Sigmoid colon (tissue), 6 donors: ENCODE measurements at regions not wholly inside any gene's neighbourhood (a gene's known extent, or its start where the extent isn't known, plus 50 kb on each side); places are given as distances from the start of the nearest gene placed in this dataset.

Experiments used
- DNase-seq: peaks from one replicate; pipeline ENCODE4 v3.0.0-alpha.2; 2019
- H3K27ac ChIP-seq, 4 donors: fragments of 200-600 bp; sonication (generic); one replicate each; pipeline ENCODE4 v1.5.1; 2016 to 2019; ENCODE audit warnings: mild to moderate bottlenecking in 1 of 4
- H3K27me3 ChIP-seq, 3 donors: fragments of 200-600 bp; sonication (generic); one replicate each; pipeline ENCODE4 v1.5.1; 2019; ENCODE audit warnings: mild to moderate bottlenecking in 1 of 3
- H3K36me3 ChIP-seq, 4 donors: fragments of 200-600 bp; sonication (generic); one replicate each; pipeline ENCODE4 v1.5.1; 2016 to 2019
- H3K4me1 ChIP-seq, 4 donors: fragments of 200-600 bp; sonication (generic); one replicate each; pipeline ENCODE4 v1.5.1; 2017 to 2019
- H3K4me3 ChIP-seq, 4 donors: fragments of 200-600 bp; sonication (generic); one replicate each; pipeline ENCODE4 v1.5.1; 2017 to 2019; ENCODE audit warnings: mild to moderate bottlenecking in 2 of 4, moderate library complexity in 1 of 4
- H3K9me3 ChIP-seq, 4 donors: fragments of 200-600 bp in 3 of 4; sonication (generic) in 3 of 4; one replicate each; pipeline versions ENCODE4 v1.5.1 to v1.6.1; 2013 to 2019
- EP300 ChIP-seq, 4 donors: sonication (generic); formaldehyde crosslinking; IDR thresholded peaks; one replicate each; pipeline ENCODE4 v1.6.1; 2017; ENCODE audit warnings: antibody characterized with exemption in 4 of 4
- POLR2A ChIP-seq, 2 donors: fragments of 450-650 bp; IDR thresholded peaks; one replicate each; pipeline ENCODE4 v1.6.1; 2016; ENCODE audit warnings: antibody characterized with exemption in 2 of 2, mild to moderate bottlenecking in 2 of 2, moderate library complexity in 2 of 2
- POLR2AphosphoS5 ChIP-seq, 4 donors: sonication (generic); formaldehyde crosslinking; IDR thresholded peaks; one replicate each; pipeline ENCODE4 v1.6.1; 2017; ENCODE audit warnings: antibody characterized with exemption in 4 of 4
- WGBS, 2 donors: extraction: QIAGEN DNeasy Blood & Tissue Kit; methylation state at CpG; one replicate each; pipeline ENCODE4 v1.1.7; 2013; 5-methylcytosine and 5-hydroxymethylcytosine counted together
- intact Hi-C: fragments of 100-400 bp; cut with DNase I; formaldehyde crosslinking; loops from one replicate; pipeline ENCODE4 v1.15.1; 2023
- TF ChIP-seq, protein P1 (sequence below), 4 experiments: fragments of 450-650 bp in 3 of 4; fragments of 200-600 bp in 1 of 4; IDR thresholded peaks; one replicate each; pipeline ENCODE4 v1.5.1; 2016 to 2019; ENCODE audit warnings: antibody characterized with exemption in 4 of 4, mild to moderate bottlenecking in 3 of 4, moderate library complexity in 2 of 4
- donor health status: healthy with polysubstance abuse.
- donor health status: healthy.

GRCh38 chr1:56019922-56020321 is 559.4 kb downstream of the PLPP3 start:
- Histone ChIP-seq H3K4me3 (no peak overlapping the region), H3K27me3 (no peaks in the 10 kb centered on the region), H3K36me3 (no peaks in the 10 kb centered on the region), H3K9me3 (peaks cover 0 to 3% (median 0%) of the 10 kb centered on the region in 4 donors), H3K27ac (no peak overlapping the region), H3K4me1 (no peaks in the 10 kb centered on the region)
- no peak for TF ChIP-seq POLR2A (IDR thresholded peaks at IDR 0.05)
- no peak for TF ChIP-seq POLR2AphosphoS5 (IDR thresholded peaks at IDR 0.05)
- TF ChIP-seq, protein P1, sequence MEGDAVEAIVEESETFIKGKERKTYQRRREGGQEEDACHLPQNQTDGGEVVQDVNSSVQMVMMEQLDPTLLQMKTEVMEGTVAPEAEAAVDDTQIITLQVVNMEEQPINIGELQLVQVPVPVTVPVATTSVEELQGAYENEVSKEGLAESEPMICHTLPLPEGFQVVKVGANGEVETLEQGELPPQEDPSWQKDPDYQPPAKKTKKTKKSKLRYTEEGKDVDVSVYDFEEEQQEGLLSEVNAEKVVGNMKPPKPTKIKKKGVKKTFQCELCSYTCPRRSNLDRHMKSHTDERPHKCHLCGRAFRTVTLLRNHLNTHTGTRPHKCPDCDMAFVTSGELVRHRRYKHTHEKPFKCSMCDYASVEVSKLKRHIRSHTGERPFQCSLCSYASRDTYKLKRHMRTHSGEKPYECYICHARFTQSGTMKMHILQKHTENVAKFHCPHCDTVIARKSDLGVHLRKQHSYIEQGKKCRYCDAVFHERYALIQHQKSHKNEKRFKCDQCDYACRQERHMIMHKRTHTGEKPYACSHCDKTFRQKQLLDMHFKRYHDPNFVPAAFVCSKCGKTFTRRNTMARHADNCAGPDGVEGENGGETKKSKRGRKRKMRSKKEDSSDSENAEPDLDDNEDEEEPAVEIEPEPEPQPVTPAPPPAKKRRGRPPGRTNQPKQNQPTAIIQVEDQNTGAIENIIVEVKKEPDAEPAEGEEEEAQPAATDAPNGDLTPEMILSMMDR (IDR thresholded peaks at IDR 0.05), result no peak
- no peak for TF ChIP-seq EP300 (IDR thresholded peaks at IDR 0.05)
- 91 to 92% methylated on average over 2 of the region's 2 CpGs for WGBS, 2 donors
- DNase-seq, result no peak
- intact Hi-C loops, result no loop called here

DNA sequence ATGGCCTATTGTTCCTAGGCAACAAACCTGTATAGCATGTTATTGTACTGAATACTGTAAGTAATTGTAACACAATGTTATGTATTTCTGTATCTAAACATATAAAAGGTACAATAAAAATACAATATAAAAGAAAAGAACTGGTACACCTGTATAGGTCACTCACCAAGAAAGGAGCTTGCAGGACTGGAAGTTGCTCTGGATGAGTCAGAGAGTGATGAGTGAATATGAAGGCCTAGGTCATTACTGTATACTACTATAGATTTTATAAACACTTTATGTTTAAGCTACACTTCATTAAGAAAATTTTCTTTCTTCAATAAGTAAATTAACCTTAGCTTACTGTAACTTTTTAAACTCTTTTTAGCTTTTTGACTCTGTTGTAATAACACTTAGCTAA is 559.9 kb downstream of the PLPP3 start:
- no peak overlapping the region for H3K4me3 ChIP-seq
- intact Hi-C loops, result no loop called here
- no peak for DNase-seq

DNA sequence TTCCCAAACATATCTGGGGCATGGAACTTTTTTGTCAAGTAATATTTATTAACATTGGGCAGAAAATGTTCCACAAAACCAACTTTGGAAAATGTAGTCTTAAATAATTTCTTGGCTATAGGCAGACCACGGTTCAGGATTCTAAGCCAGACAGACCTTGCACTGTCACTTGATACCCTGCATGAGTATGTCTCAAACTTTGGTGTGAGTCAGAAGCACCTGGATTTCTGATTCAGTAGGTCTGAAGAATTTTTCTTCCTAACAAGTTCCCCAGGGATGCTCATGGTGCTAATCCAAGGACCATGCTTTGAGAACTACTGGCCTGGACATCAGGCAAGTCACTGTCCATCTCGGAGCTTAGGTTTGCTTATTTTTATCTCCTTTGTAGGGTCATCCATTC is 562.0 kb downstream of the PLPP3 start:
- TF ChIP-seq, protein P1 (IDR thresholded peaks at IDR 0.05), result no peak
- TF ChIP-seq EP300 (IDR thresholded peaks at IDR 0.05) (no peak), POLR2A (IDR thresholded peaks at IDR 0.05) (no peak), POLR2AphosphoS5 (IDR thresholded peaks at IDR 0.05) (no peak)
- no peak for DNase-seq
- Histone ChIP-seq H3K27me3 (no peaks in the 10 kb centered on the region), H3K4me3 (no peak overlapping the region), H3K27ac (no peak overlapping the region), H3K36me3 (no peaks in the 10 kb centered on the region), H3K9me3 (peaks cover 0 to 3% (median 0%) of the 10 kb centered on the region in 4 donors), H3K4me1 (no peaks in the 10 kb centered on the region)
- 76 to 88% methylated on average over 2 of the region's 2 CpGs for WGBS, 2 donors
- intact Hi-C loops, result no loop called here

More for the DNA sequence above, 559.9 kb downstream of the PLPP3 start:
- H3K36me3 ChIP-seq, result no peaks in the 10 kb centered on the region
- no peaks in the 10 kb centered on the region for H3K27me3 ChIP-seq
- TF ChIP-seq EP300 (IDR thresholded peaks at IDR 0.05), result no peak
- TF ChIP-seq POLR2AphosphoS5 (IDR thresholded peaks at IDR 0.05), result no peak
- TF ChIP-seq POLR2A (IDR thresholded peaks at IDR 0.05), result no peak
- TF ChIP-seq, protein P1 (IDR thresholded peaks at IDR 0.05), result no peak
- H3K9me3 ChIP-seq, result peaks cover 0 to 3% (median 0%) of the 10 kb centered on the region in 4 donors
- no peaks in the 10 kb centered on the region for H3K4me1 ChIP-seq
- no peak overlapping the region for H3K27ac ChIP-seq

GRCh38 chr1:56003846-56004245 is 575.5 kb downstream of the PLPP3 start:
- no peaks in the 10 kb centered on the region for H3K36me3 ChIP-seq
- no peaks in the 10 kb centered on the region for H3K4me1 ChIP-seq
- WGBS, 2 donors, result 78 to 83% methylated on average over 1 of the region's 1 CpG
- no peak overlapping the region for H3K27ac ChIP-seq
- TF ChIP-seq, protein P1 (IDR thresholded peaks at IDR 0.05), result no peak
- TF ChIP-seq POLR2A (IDR thresholded peaks at IDR 0.05) (no peak), EP300 (IDR thresholded peaks at IDR 0.05) (no peak)
- peaks cover 0 to 4% (median 0%) of the 10 kb centered on the region in 4 donors for H3K9me3 ChIP-seq
- DNase-seq, result no peak
- no peaks in the 10 kb centered on the region for H3K27me3 ChIP-seq
- H3K4me3 ChIP-seq, result no peak overlapping the region
- intact Hi-C loops, result no loop called here

GRCh38 chr1:56002231-56002630 is 577.1 kb downstream of the PLPP3 start:
- Histone ChIP-seq H3K4me3 (no peak overlapping the region), H3K9me3 (peaks cover 0 to 4% (median 0%) of the 10 kb centered on the region in 4 donors), H3K4me1 (no peaks in the 10 kb centered on the region), H3K36me3 (no peaks in the 10 kb centered on the region), H3K27ac (no peak overlapping the region), H3K27me3 (no peaks in the 10 kb centered on the region)
- intact Hi-C loops, result no loop called here
- TF ChIP-seq POLR2AphosphoS5 (IDR thresholded peaks at IDR 0.05) (no peak), EP300 (IDR thresholded peaks at IDR 0.05) (no peak), POLR2A (IDR thresholded peaks at IDR 0.05) (no peak)
- TF ChIP-seq, protein P1 (IDR thresholded peaks at IDR 0.05), result no peak
- no peak for DNase-seq
- WGBS, 2 donors, result 62 to 74% methylated on average over 5 of the region's 5 CpGs
